GM23248 (cell line): ENCODE measurements at regions not wholly inside any gene's neighbourhood (a gene's known extent, or its start where the extent isn't known, plus 50 kb on each side); places are given as distances from the start of the nearest gene placed in this dataset.

Experiments used
- DNase-seq: peaks from one replicate; pipeline ENCODE4 v3.0.0-alpha.2; 2015
- H2AFZ ChIP-seq: fragments of 200-600 bp; sonication (generic); 2 replicates; pipeline ENCODE4 v1.6.1; 2016; ENCODE audit warnings: antibody characterized with exemption
- H3F3A ChIP-seq: fragments of 200-600 bp; sonication (generic); 2 replicates; pipeline ENCODE4 v1.6.1; 2016; ENCODE audit warnings: mild to moderate bottlenecking, antibody characterized with exemption, mixed run types; ENCODE audit not compliant: insufficient read depth
- H3K27ac ChIP-seq: fragments of 200-600 bp; sonication (generic); 2 replicates; pipeline ENCODE4 v1.5.1; 2016; ENCODE audit warnings: mild to moderate bottlenecking
- H3K27me3 ChIP-seq: fragments of 200-600 bp; sonication (generic); replicated peaks from 2 replicates; pipeline ENCODE4 v1.6.1; 2016; ENCODE audit warnings: mild to moderate bottlenecking; ENCODE audit not compliant: insufficient read depth
- H3K36me3 ChIP-seq: fragments of 200-600 bp; sonication (generic); 2 replicates; pipeline ENCODE4 v1.6.1; 2016; ENCODE audit warnings: low read depth, mild to moderate bottlenecking
- H3K4me1 ChIP-seq: fragments of 200-600 bp; sonication (generic); 2 replicates; pipeline ENCODE4 v1.6.1; 2016; ENCODE audit warnings: mild to moderate bottlenecking; ENCODE audit not compliant: insufficient read depth
- H3K4me2 ChIP-seq: fragments of 200-600 bp; sonication (generic); one replicate; pipeline ENCODE4 v1.6.1; 2016; ENCODE audit warnings: mild to moderate bottlenecking; ENCODE audit not compliant: unreplicated experiment
- H3K4me3 ChIP-seq: fragments of 200-600 bp; sonication (generic); 2 replicates; pipeline ENCODE4 v1.5.1; 2016; ENCODE audit warnings: mild to moderate bottlenecking
- H3K79me2 ChIP-seq: fragments of 200-600 bp; sonication (generic); 2 replicates; pipeline ENCODE4 v1.6.1; 2016; ENCODE audit warnings: mild to moderate bottlenecking; ENCODE audit not compliant: insufficient read depth
- H3K9ac ChIP-seq: fragments of 200-600 bp; sonication (generic); 2 replicates; pipeline ENCODE4 v1.6.1; 2016; ENCODE audit warnings: mild to moderate bottlenecking
- H3K9me2 ChIP-seq: fragments of 200-600 bp; sonication (generic); 2 replicates; pipeline ENCODE4 v1.6.1; 2016; ENCODE audit warnings: mixed run types, mild to moderate bottlenecking, moderate library complexity; ENCODE audit not compliant: insufficient read depth
- H3K9me3 ChIP-seq: fragments of 200-600 bp; sonication (generic); one replicate; pipeline ENCODE4 v1.6.1; 2017; ENCODE audit warnings: low read depth
- H4K20me1 ChIP-seq: fragments of 200-600 bp; sonication (generic); 2 replicates; pipeline ENCODE4 v1.6.0; 2016; ENCODE audit not compliant: insufficient read depth
- EZH2 ChIP-seq: fragments of 200-600 bp; sonication (generic); IDR thresholded peaks from 2 replicates; pipeline ENCODE4 v1.6.1; 2018; ENCODE audit warnings: antibody characterized with exemption, mild to moderate bottlenecking; ENCODE audit not compliant: insufficient read depth, poor library complexity, severe bottlenecking
- EZH2phosphoT487 ChIP-seq: fragments of 200-600 bp; sonication (generic); IDR thresholded peaks from 2 replicates; pipeline ENCODE4 v1.6.1; 2018; ENCODE audit warnings: antibody characterized with exemption, moderate library complexity, mild to moderate bottlenecking, low read depth; ENCODE audit not compliant: insufficient read depth
- WGBS, 2 experiments: methylation state at CpG; one replicate each; pipeline ENCODE4 v1.1.6; 2015 to 2017; ENCODE audit warnings: low lambda C conversion rate in 2 of 2, low coverage in 1 of 2; ENCODE audit errors: missing lambda C conversion rate in 2 of 2; 5-methylcytosine and 5-hydroxymethylcytosine counted together
- in situ Hi-C: fragments of 300-500 bp; cut with MboI; formaldehyde crosslinking; loops from 2 replicates; pipeline ENCODE4 v1.15.0; 2020

- Histone ChIP-seq H3K9me3 (no peaks in the 10 kb centered on the region), H2AFZ (no peak overlapping the region), H3F3A (no peaks in the 10 kb centered on the region), H3K9ac (no peak overlapping the region), H4K20me1 (no peaks in the 10 kb centered on the region), H3K4me2 (no peak overlapping the region), H3K27me3 (no peaks in the 10 kb centered on the region), H3K9me2 (no peaks in the 10 kb centered on the region), H3K4me1 (peaks cover 5% of the 10 kb centered on the region; the same call in 1 of the 2 replicates), H3K36me3 (no peaks in the 10 kb centered on the region), H3K79me2 (no peaks in the 10 kb centered on the region), H3K27ac (no peak overlapping the region), H3K4me3 (no peak overlapping the region)
- TF ChIP-seq EZH2phosphoT487 (no peak), EZH2 (no peak)
- DNase-seq: no peak
- WGBS, 2 experiments: 53 to 59% methylated on average over 5 of the region's 5 CpGs
- in situ Hi-C loops: no loop called here
Observed at GRCh38 chr7:10804770-10805169, 168.9 kb upstream of the PHF14 start.

DNA sequence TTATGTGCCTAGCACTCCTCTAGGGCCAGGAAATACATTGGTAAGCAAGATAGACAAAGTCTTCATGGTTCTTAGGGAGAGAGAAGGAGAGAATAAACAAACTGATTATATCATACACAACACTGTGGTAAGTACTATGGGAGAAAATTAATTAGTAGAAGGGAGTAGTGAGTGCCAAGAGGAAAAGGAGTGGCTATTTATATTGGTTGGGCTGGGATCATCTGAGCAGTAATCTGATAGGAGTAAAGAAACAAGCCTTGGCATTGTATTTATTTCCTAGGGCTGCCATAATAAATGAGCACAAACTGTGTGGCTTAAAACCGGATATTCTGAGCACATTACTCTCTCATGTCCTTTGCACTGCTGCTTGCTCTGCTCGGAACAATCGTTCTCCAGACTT, 158.1 kb upstream of the PHF14 start:
- no peaks in the 10 kb centered on the region for H3K9me3 ChIP-seq
- H3K27ac ChIP-seq: no peak overlapping the region
- H3K4me2 ChIP-seq: no peak overlapping the region
- DNase-seq: no peak
- no peaks in the 10 kb centered on the region for H3K4me1 ChIP-seq
- in situ Hi-C loops: no loop called here
- no peaks in the 10 kb centered on the region for H3K79me2 ChIP-seq
- no peaks in the 10 kb centered on the region for H3K36me3 ChIP-seq
- TF ChIP-seq EZH2phosphoT487: no peak
- TF ChIP-seq EZH2: no peak
- H3K9ac ChIP-seq: no peak overlapping the region
- H3K4me3 ChIP-seq: no peak overlapping the region
- H3K27me3 ChIP-seq: no peaks in the 10 kb centered on the region
- no peaks in the 10 kb centered on the region for H3K9me2 ChIP-seq
- no peaks in the 10 kb centered on the region for H3F3A ChIP-seq
- no peaks in the 10 kb centered on the region for H4K20me1 ChIP-seq
- 12 to 14% methylated on average over 3 of the region's 3 CpGs for WGBS, 2 experiments
- no peak overlapping the region for H2AFZ ChIP-seq

- Histone ChIP-seq H3K9me3 (no peaks in the 10 kb centered on the region), H4K20me1 (no peaks in the 10 kb centered on the region), H2AFZ (no peak overlapping the region), H3K27me3 (no peaks in the 10 kb centered on the region), H3K9ac (no peak overlapping the region), H3K27ac (no peak overlapping the region), H3K79me2 (no peaks in the 10 kb centered on the region), H3K4me2 (no peak overlapping the region), H3K9me2 (no peaks in the 10 kb centered on the region), H3F3A (no peaks in the 10 kb centered on the region), H3K36me3 (no peaks in the 10 kb centered on the region), H3K4me1 (no peaks in the 10 kb centered on the region), H3K4me3 (no peak overlapping the region)
- TF ChIP-seq EZH2phosphoT487 (no peak), EZH2 (no peak)
- DNase-seq: no peak
- in situ Hi-C loops: no loop called here
- WGBS, 2 experiments: 27 to 34% methylated on average over 4 of the region's 4 CpGs
Observed at GRCh38 chr7:10821156-10821555, 152.5 kb upstream of the PHF14 start.

DNA sequence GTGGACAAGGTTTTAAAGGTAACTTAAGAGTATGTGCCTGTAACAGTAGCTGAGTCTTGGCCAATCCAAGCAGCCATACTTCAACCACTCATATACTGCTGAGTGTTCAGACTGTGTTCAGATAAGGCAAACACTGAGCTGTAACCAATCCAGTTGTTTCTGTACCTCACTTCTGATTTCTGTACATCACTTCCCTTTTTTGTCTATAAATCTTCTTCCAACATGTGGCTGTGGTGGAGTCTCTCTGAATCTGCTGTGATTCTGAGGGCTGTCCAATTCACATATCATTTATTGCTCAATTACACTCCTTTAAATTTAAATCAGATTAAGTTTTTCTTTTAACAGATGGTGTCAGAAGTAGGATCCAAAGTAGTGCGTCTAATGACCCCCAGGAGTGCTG, 149.5 kb upstream of the PHF14 start:
- Histone ChIP-seq H3K4me3 (no peak overlapping the region), H3K9me2 (no peaks in the 10 kb centered on the region), H3K36me3 (no peaks in the 10 kb centered on the region), H3K9ac (no peak overlapping the region), H3K79me2 (no peaks in the 10 kb centered on the region), H2AFZ (no peak overlapping the region), H3K9me3 (no peaks in the 10 kb centered on the region), H4K20me1 (no peaks in the 10 kb centered on the region), H3K27ac (no peak overlapping the region), H3K27me3 (no peaks in the 10 kb centered on the region), H3K4me1 (no peaks in the 10 kb centered on the region), H3F3A (no peaks in the 10 kb centered on the region), H3K4me2 (no peak overlapping the region)
- TF ChIP-seq EZH2 (no peak), EZH2phosphoT487 (no peak)
- 0% methylated on average over 1 of the region's 1 CpG for WGBS, 2 experiments
- no peak for DNase-seq
- in situ Hi-C loops: no loop called here

GRCh38 chr7:10838228-10838627, 135.4 kb upstream of the PHF14 start:
- Histone ChIP-seq H3K27me3 (no peaks in the 10 kb centered on the region), H3K4me2 (no peak overlapping the region), H3K27ac (no peak overlapping the region), H2AFZ (no peak overlapping the region), H3K4me3 (no peak overlapping the region), H3K36me3 (no peaks in the 10 kb centered on the region), H3F3A (no peaks in the 10 kb centered on the region), H3K79me2 (no peaks in the 10 kb centered on the region), H3K4me1 (no peaks in the 10 kb centered on the region), H4K20me1 (no peaks in the 10 kb centered on the region), H3K9ac (no peak overlapping the region), H3K9me3 (no peaks in the 10 kb centered on the region), H3K9me2 (no peaks in the 10 kb centered on the region)
- in situ Hi-C loops: no loop called here
- WGBS, 2 experiments: 0% methylated on average over 1 of the region's 1 CpG
- TF ChIP-seq EZH2phosphoT487 (no peak), EZH2 (no peak)
- DNase-seq: no peak
